H1 (cell line): ENCODE measurements at regions not wholly inside any gene's neighbourhood (a gene's known extent, or its start where the extent isn't known, plus 50 kb on each side); places are given as distances from the start of the nearest gene placed in this dataset.

Experiments used
- CTCF ChIA-PET: fragments of 300-600 bp; sonication (Branson Sonifier 250); formaldehyde crosslinking; loops from one replicate; lab custom pipeline; 2021; ENCODE audit not compliant: partially characterized antibody; lab: Charles Lee
- POLR2A ChIA-PET: fragments of 300-600 bp; sonication (Branson Sonifier 250); formaldehyde crosslinking; loops from one replicate; lab custom pipeline; 2021; ENCODE audit warnings: inconsistent platforms; ENCODE audit not compliant: partially characterized antibody; lab: Charles Lee
- DNase-seq, 2 experiments: peaks; one replicate each; pipeline versions ENCODE4 v3.0.0 to v3.0.0-alpha.2; 2010 to 2022; ENCODE audit warnings: low spot score in 2 of 2, low read depth in 1 of 2, mixed read lengths in 1 of 2
- FAIRE-seq: peaks from 2 replicates; lab custom pipeline; 2011; peaks lifted over from hg19 to GRCh38; lab: Jason Lieb, UNC
- H2AFZ ChIP-seq: 2 replicates; pipeline ENCODE4 v1.8.1; 2012; ENCODE audit warnings: low read length, inconsistent platforms
- H2AK5ac ChIP-seq: 2 replicates; pipeline ENCODE4 v1.6.1; 2013; ENCODE audit warnings: low read depth, low read length
- H2BK120ac ChIP-seq: replicated peaks from 2 replicates; pipeline ENCODE3; 2013; ENCODE audit warnings: low read depth, low read length, inconsistent platforms
- H2BK12ac ChIP-seq: 2 replicates; pipeline ENCODE4 v1.6.1; 2013; ENCODE audit warnings: low read depth, low read length
- H2BK15ac ChIP-seq: 2 replicates; pipeline ENCODE4 v1.6.1; 2013; ENCODE audit warnings: low read length
- H2BK20ac ChIP-seq: 2 replicates; pipeline ENCODE4 v1.6.1; 2013; ENCODE audit warnings: low read length
- H2BK5ac ChIP-seq: 2 replicates; pipeline ENCODE4 v1.6.1; 2013; ENCODE audit warnings: low read depth, low read length
- H3K14ac ChIP-seq: 2 replicates; pipeline ENCODE4 v1.6.1; 2013; ENCODE audit warnings: inconsistent platforms; ENCODE audit not compliant: insufficient read length
- H3K18ac ChIP-seq: 2 replicates; pipeline ENCODE4 v1.6.1; 2013; ENCODE audit warnings: low read length; ENCODE audit errors: extremely low read depth
- H3K23ac ChIP-seq: 2 replicates; pipeline ENCODE4 v1.6.1; 2013; ENCODE audit warnings: inconsistent platforms; ENCODE audit not compliant: insufficient read length
- H3K23me2 ChIP-seq: 2 replicates; pipeline ENCODE4 v1.6.1; 2013; ENCODE audit warnings: low read depth, low read length
- H3K27ac ChIP-seq: 2 replicates; pipeline ENCODE4 v1.6.1; 2011; ENCODE audit warnings: low read depth, low read length, inconsistent platforms
- H3K27me3 ChIP-seq, 4 experiments: replicated peaks in 1 of 4; 1 replicate in 1 of 4; 2 replicates in 3 of 4; pipeline versions ENCODE4 v1.6.1 to v1.8.1; 2011 to 2013; ENCODE audit warnings: low read length in 3 of 4, mild to moderate bottlenecking in 3 of 4, inconsistent platforms in 2 of 4, mixed read lengths in 2 of 4, moderate library complexity in 1 of 4; ENCODE audit not compliant: control insufficient read depth in 3 of 4, insufficient read depth in 3 of 4; ENCODE audit errors: extremely low read depth in 1 of 4
- H3K36me3 ChIP-seq, 4 experiments: 2 replicates each; pipeline versions ENCODE4 v1.6.1 to v1.8.1; 2011 to 2013; ENCODE audit warnings: mild to moderate bottlenecking in 4 of 4, low read length in 3 of 4, moderate library complexity in 2 of 4, control low read depth in 1 of 4, inconsistent platforms in 1 of 4; ENCODE audit not compliant: insufficient read depth in 4 of 4, control insufficient read depth in 2 of 4
- H3K4ac ChIP-seq: replicated peaks from 2 replicates; pipeline ENCODE3; 2013; ENCODE audit warnings: low read length, low read depth, mixed read lengths, inconsistent platforms; ENCODE audit not compliant: insufficient read length
- H3K4me1 ChIP-seq, 4 experiments: replicated peaks in 1 of 4; 1 replicate in 1 of 4; 2 replicates in 3 of 4; pipeline versions ENCODE4 v1.6.1 to v1.8.1; 2011 to 2013; ENCODE audit warnings: low read length in 3 of 4, inconsistent platforms in 2 of 4, mixed read lengths in 1 of 4; ENCODE audit not compliant: insufficient read depth in 4 of 4, control insufficient read depth in 3 of 4
- H3K4me2 ChIP-seq, 2 experiments: 2 replicates each; pipeline versions ENCODE4 v1.6.1 to v1.8.1; 2011 to 2013; ENCODE audit warnings: low read depth in 2 of 2, low read length in 2 of 2, control low read depth in 1 of 2, inconsistent platforms in 1 of 2, mild to moderate bottlenecking in 1 of 2; ENCODE audit not compliant: insufficient read depth in 1 of 2
- H3K4me3 ChIP-seq, 4 experiments: fragments of 200-600, 300-600 bp in 1 of 4; sonication (generic), shearing (Covaris generic), sonication (Bioruptor Twin) in 1 of 4; 2 replicates each; pipeline versions ENCODE4 v1.5.1 to v1.8.1; 2011 to 2016; ENCODE audit warnings: low read length in 4 of 4, low read depth in 3 of 4, control low read depth in 2 of 4, inconsistent platforms in 2 of 4, mild to moderate bottlenecking in 2 of 4, mixed read lengths in 1 of 4, moderate library complexity in 1 of 4; ENCODE audit not compliant: insufficient read depth in 2 of 4; ENCODE audit errors: extremely low read depth in 1 of 4
- H3K56ac ChIP-seq: replicated peaks from 2 replicates; pipeline ENCODE3; 2013; ENCODE audit warnings: low read depth, mild to moderate bottlenecking, mixed read lengths, low read length, inconsistent platforms; ENCODE audit not compliant: insufficient read length
- H3K79me1 ChIP-seq: 2 replicates; pipeline ENCODE4 v1.6.1; 2013; ENCODE audit warnings: low read depth, low read length, control low read depth
- H3K79me2 ChIP-seq, 2 experiments: 2 replicates each; pipeline versions ENCODE4 v1.6.1 to v1.8.1; 2012 to 2013; ENCODE audit warnings: low read length in 2 of 2, mild to moderate bottlenecking in 2 of 2, inconsistent platforms in 1 of 2; ENCODE audit not compliant: insufficient read depth in 2 of 2, control insufficient read depth in 1 of 2
- H3K9ac ChIP-seq, 4 experiments: replicated peaks in 1 of 4; 1 replicate in 1 of 4; 2 replicates in 3 of 4; pipeline versions ENCODE4 v1.6.1 to v1.8.1; 2011 to 2013; ENCODE audit warnings: low read depth in 3 of 4, low read length in 3 of 4, control low read depth in 2 of 4, mild to moderate bottlenecking in 2 of 4, moderate library complexity in 2 of 4, inconsistent platforms in 1 of 4; ENCODE audit errors: extremely low read depth in 1 of 4
- H3K9me3 ChIP-seq, 2 experiments: 2 replicates each; pipeline versions ENCODE4 v1.6.1 to v1.8.1; 2012 to 2013; ENCODE audit warnings: mild to moderate bottlenecking in 2 of 2, moderate library complexity in 2 of 2, control low read depth in 1 of 2, inconsistent platforms in 1 of 2, low read depth in 1 of 2, low read length in 1 of 2, mixed read lengths in 1 of 2; ENCODE audit not compliant: insufficient read depth in 2 of 2
- H4K20me1 ChIP-seq, 2 experiments: replicated peaks in 1 of 2; 2 replicates each; pipeline versions ENCODE3 to v1.8.1; 2011 to 2013; ENCODE audit warnings: inconsistent platforms in 2 of 2, low read length in 2 of 2, mild to moderate bottlenecking in 1 of 2; ENCODE audit not compliant: insufficient read depth in 2 of 2, control insufficient read depth in 1 of 2
- H4K5ac ChIP-seq: 2 replicates; pipeline ENCODE4 v1.6.1; 2013; ENCODE audit warnings: low read length, low read depth, mixed read lengths, inconsistent platforms; ENCODE audit not compliant: insufficient read length
- H4K8ac ChIP-seq: 2 replicates; pipeline ENCODE4 v1.8.0; 2013; ENCODE audit warnings: mild to moderate bottlenecking, moderate library complexity, low read length, inconsistent platforms; ENCODE audit not compliant: insufficient read depth; ENCODE audit errors: extremely low read depth
- H4K91ac ChIP-seq: replicated peaks from 2 replicates; pipeline ENCODE3; 2013; ENCODE audit warnings: low read length, mixed read lengths, inconsistent platforms; ENCODE audit not compliant: insufficient read length
- CHD2 ChIP-seq: IDR thresholded peaks from 2 replicates; pipeline ENCODE4 v1.6.1; 2012; ENCODE audit warnings: low read length, improper control_type of control experiment
- EGR1 ChIP-seq: IDR thresholded peaks from 2 replicates; pipeline ENCODE4 v1.6.1; 2011; ENCODE audit warnings: low read depth, low read length, borderline replicate concordance
- HDAC6 ChIP-seq: IDR thresholded peaks from one replicate; pipeline ENCODE4 v1.7.1; 2012; ENCODE audit warnings: low read depth, mild to moderate bottlenecking, inconsistent platforms, low read length, moderate library complexity
- POLR2A ChIP-seq, 2 experiments: IDR thresholded peaks; 1 replicate in 1 of 2; 2 replicates in 1 of 2; pipeline ENCODE4 v1.6.1; 2011; ENCODE audit warnings: low read depth in 2 of 2, low read length in 2 of 2, mild to moderate bottlenecking in 2 of 2; ENCODE audit errors: control extremely low read depth in 1 of 2
- RBBP5 ChIP-seq: IDR thresholded peaks from 2 replicates; pipeline ENCODE4 v1.7.1; 2012; ENCODE audit warnings: low read depth, mild to moderate bottlenecking, inconsistent platforms, low read length, moderate library complexity, borderline replicate concordance
- SIN3A ChIP-seq, 2 experiments: IDR thresholded peaks in 1 of 2; conservative IDR thresholded peaks in 1 of 2; 2 replicates each; pipeline ENCODE4 v1.6.1; 2011 to 2012; ENCODE audit warnings: low read length in 2 of 2, improper control_type of control experiment in 1 of 2, low read depth in 1 of 2, mild to moderate bottlenecking in 1 of 2
- SIRT6 ChIP-seq: IDR thresholded peaks from one replicate; pipeline ENCODE4 v1.7.1; 2012; ENCODE audit warnings: low read length, inconsistent platforms
- SUZ12 ChIP-seq: fragments of 200-600 bp; sonication (generic); IDR thresholded peaks from 2 replicates; pipeline ENCODE4 v1.6.1; 2012; ENCODE audit warnings: mild to moderate bottlenecking, inconsistent platforms, low read length, moderate library complexity, mixed read lengths
- WGBS, 2 experiments: shearing (Covaris generic) in 1 of 2; methylation state at CpG; one replicate each; pipeline versions ENCODE4 v1.1.6 to v1.1.7; 2013 to 2015; ENCODE audit warnings: low lambda C conversion rate in 2 of 2, mixed read lengths in 2 of 2, inconsistent platforms in 1 of 2, low coverage in 1 of 2, missing lambda C conversion rate in 1 of 2; ENCODE audit not compliant: insufficient replicate concordance in 2 of 2, insufficient coverage in 1 of 2, insufficient read length in 1 of 2; ENCODE audit errors: extremely low coverage in 1 of 2, missing lambda C conversion rate in 1 of 2; 5-methylcytosine and 5-hydroxymethylcytosine counted together

DNA sequence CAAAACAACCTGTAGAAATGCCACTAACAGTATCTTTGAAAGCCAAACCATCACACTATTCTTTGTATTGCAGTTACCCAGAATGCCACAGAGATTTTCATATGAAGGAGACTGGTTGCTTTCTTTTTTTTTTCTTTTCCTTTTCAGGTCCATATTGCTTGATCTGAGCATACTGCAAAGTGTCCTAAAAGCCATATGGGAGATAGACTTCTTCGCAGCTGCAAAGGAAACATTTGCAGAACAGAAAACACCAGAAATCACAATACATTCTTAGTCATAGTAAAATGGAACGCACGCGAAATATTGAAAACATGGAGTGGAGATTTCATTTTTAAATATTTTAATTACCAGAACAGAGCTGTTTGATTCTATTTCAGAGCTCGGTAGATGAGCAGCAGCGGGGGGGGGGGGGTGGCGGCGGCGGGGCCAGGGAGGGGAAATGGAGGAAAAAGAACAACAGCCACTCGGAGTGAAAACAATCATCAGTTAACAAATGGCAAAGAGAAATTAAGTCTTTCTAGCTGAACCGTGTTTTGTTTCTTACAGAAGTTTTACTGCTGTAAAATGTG lies 284.1 kb downstream of the NFIB start:
- H3K27me3 ChIP-seq: no peaks in the 10 kb centered on the region
- no peak for TF ChIP-seq CHD2
- TF ChIP-seq SUZ12: no peak
- TF ChIP-seq RBBP5: no peak
- no peak for TF ChIP-seq HDAC6
- no peak for TF ChIP-seq POLR2A (IDR thresholded peaks at IDR 0.05; ENCODE audit: control extremely low read depth in 1 of 2, low read depth in 2 of 2, low read length in 2 of 2)
- no peak for TF ChIP-seq EGR1
- TF ChIP-seq SIRT6: no peak
- no peak for TF ChIP-seq SIN3A (conservative IDR thresholded peaks at IDR 0.05 in 1 of 2, IDR thresholded peaks at IDR 0.05 in 1 of 2; ENCODE audit: low read depth in 1 of 2, low read length in 2 of 2)
- TF ChIP-seq, all 59 proteins: peak for 0
- Histone ChIP-seq H2BK120ac (no peak overlapping the region), H3K27ac (no peak overlapping the region), H4K91ac (no peak overlapping the region), H3K23ac (no peak overlapping the region), H3K9ac (no peak overlapping the region), H2AFZ (no peak overlapping the region), H3K4me2 (no peak overlapping the region), H3K36me3 (no peaks in the 10 kb centered on the region), H3K56ac (no peak overlapping the region), H3K4me1 (no peaks in the 10 kb centered on the region; a peak in 3 of 7 replicates), H3K23me2 (no peaks in the 10 kb centered on the region), H3K18ac (no peak overlapping the region), H3K14ac (no peak overlapping the region), H3K4ac (no peak overlapping the region), H2BK20ac (no peak overlapping the region), H2AK5ac (no peak overlapping the region), H4K8ac (no peak overlapping the region), H3K4me3 (no peak overlapping the region), H2BK15ac (no peak overlapping the region), H3K79me2 (no peaks in the 10 kb centered on the region), H2BK5ac (no peak overlapping the region), H3K9me3 (no peaks in the 10 kb centered on the region), H3K79me1 (no peaks in the 10 kb centered on the region), H2BK12ac (no peak overlapping the region), H4K5ac (no peak overlapping the region), H4K20me1 (no peaks in the 10 kb centered on the region)
- ChIA-PET POLR2A (no interaction called here), CTCF (interaction anchor here (0.7 kb wide), 2 partner anchors 90 to 258 kb away, joined by 3 read pairs; no protein-coding TSS in a partner anchor)
- WGBS, 2 experiments: 76% methylated on average over 6 of the region's 11 CpGs; no CpG with 5 or more reads in 1 of the 2 experiments
- DNase-seq: no peak
- FAIRE-seq: no peak
